Thyroid gland (tissue), 4 donors: ENCODE measurements at regions not wholly inside any gene's neighbourhood (a gene's known extent, or its start where the extent isn't known, plus 50 kb on each side); places are given as distances from the start of the nearest gene placed in this dataset.

Experiments
- DNase-seq, 2 donors: peaks; one replicate each; pipeline ENCODE4 v3.0.0-alpha.2; 2019
- H3K27ac ChIP-seq, 3 donors: fragments of 200-600 bp; sonication (generic); 1 replicate in 2 of 3; 2 replicates in 1 of 3; pipeline ENCODE4 v1.5.1; 2016 to 2019; ENCODE audit warnings: mild to moderate bottlenecking in 1 of 3, moderate library complexity in 1 of 3
- H3K27me3 ChIP-seq: fragments of 200-600 bp; sonication (generic); one replicate; pipeline ENCODE4 v1.5.1; 2019
- H3K36me3 ChIP-seq, 2 donors: fragments of 200-600 bp; sonication (generic); one replicate each; pipeline ENCODE4 v1.5.1; 2016 to 2019
- H3K4me1 ChIP-seq, 2 donors: fragments of 200-600 bp; sonication (generic); one replicate each; pipeline ENCODE4 v1.5.1; 2017 to 2019
- H3K4me3 ChIP-seq, 3 donors: fragments of 200-600 bp; sonication (generic); replicated peaks in 1 of 3; 1 replicate in 2 of 3; 2 replicates in 1 of 3; pipeline ENCODE4 v1.5.1; 2016; ENCODE audit warnings: mild to moderate bottlenecking in 1 of 3
- H3K9me3 ChIP-seq: fragments of 200-600 bp; sonication (generic); one replicate; pipeline ENCODE4 v1.5.1; 2017
- CTCF ChIP-seq, 6 experiments: fragments of 200-600 bp in 3 of 6; fragments of 450-650 bp in 3 of 6; sonication (generic) in 3 of 6; IDR thresholded peaks; one replicate each; pipeline ENCODE4 v1.5.1; 2016 to 2019; ENCODE audit warnings: antibody characterized with exemption in 6 of 6, mild to moderate bottlenecking in 2 of 6, inconsistent platforms in 1 of 6, moderate library complexity in 1 of 6
- POLR2A ChIP-seq, 2 donors: fragments of 450-650 bp; IDR thresholded peaks; one replicate each; pipeline ENCODE4 v1.6.1; 2017; ENCODE audit warnings: antibody characterized with exemption in 2 of 2, mild to moderate bottlenecking in 2 of 2, moderate library complexity in 1 of 2
- WGBS, 2 donors: methylation state at CpG; one replicate each; pipeline ENCODE4 v1.1.5; 2017; 5-methylcytosine and 5-hydroxymethylcytosine counted together
- intact Hi-C: fragments of 100-400 bp; cut with DNase I; formaldehyde crosslinking; loops from one replicate; pipeline ENCODE4 v1.15.1; 2023

GRCh38 chr14:65268594-65268993 lies 143.9 kb upstream of the FUT8 start:
- DNase-seq: no peak
- intact Hi-C loops: no loop called here
- Histone ChIP-seq H3K4me1 (no peaks in the 10 kb centered on the region), H3K27me3 (no peaks in the 10 kb centered on the region), H3K27ac (no peak overlapping the region), H3K4me3 (no peak overlapping the region), H3K36me3 (no peaks in the 10 kb centered on the region), H3K9me3 (no peaks in the 10 kb centered on the region)
- TF ChIP-seq POLR2A (IDR thresholded peaks at IDR 0.05): no peak
- no peak for TF ChIP-seq CTCF (IDR thresholded peaks at IDR 0.05)
- WGBS, 2 donors: 88 to 91% methylated on average over 5 of the region's 5 CpGs

- Histone ChIP-seq H3K4me1 (no peaks in the 10 kb centered on the region), H3K36me3 (no peaks in the 10 kb centered on the region), H3K27me3 (no peaks in the 10 kb centered on the region), H3K27ac (no peak overlapping the region), H3K4me3 (no peak overlapping the region), H3K9me3 (no peaks in the 10 kb centered on the region)
- TF ChIP-seq POLR2A (IDR thresholded peaks at IDR 0.05) (no peak), CTCF (IDR thresholded peaks at IDR 0.05) (no peak)
- intact Hi-C loops: no loop called here
- no peak for DNase-seq
- WGBS, 2 donors: 90 to 95% methylated on average over 1 of the region's 1 CpG
These were observed 142.8 kb upstream of the FUT8 start for GRCh38 chr14:65269732-65270131.

GRCh38 chr14:65277027-65277426 lies 135.5 kb upstream of the FUT8 start:
- WGBS, 2 donors: 88 to 91% methylated on average over 4 of the region's 4 CpGs
- Histone ChIP-seq H3K4me3 (no peak overlapping the region), H3K27ac (no peak overlapping the region), H3K36me3 (no peaks in the 10 kb centered on the region), H3K9me3 (no peaks in the 10 kb centered on the region), H3K4me1 (no peaks in the 10 kb centered on the region), H3K27me3 (no peaks in the 10 kb centered on the region)
- DNase-seq: no peak
- intact Hi-C loops: no loop called here
- TF ChIP-seq POLR2A (IDR thresholded peaks at IDR 0.05): no peak
- TF ChIP-seq CTCF (IDR thresholded peaks at IDR 0.05): no peak

- no peak for TF ChIP-seq POLR2A (IDR thresholded peaks at IDR 0.05)
- no peak for TF ChIP-seq CTCF (IDR thresholded peaks at IDR 0.05)
- WGBS, 2 donors: 74 to 84% methylated on average over 6 of the region's 6 CpGs
- H3K27ac ChIP-seq: no peak overlapping the region
- H3K27me3 ChIP-seq: no peaks in the 10 kb centered on the region
- H3K36me3 ChIP-seq: no peaks in the 10 kb centered on the region
- H3K9me3 ChIP-seq: no peaks in the 10 kb centered on the region
- intact Hi-C loops: no loop called here
- H3K4me1 ChIP-seq: no peaks in the 10 kb centered on the region
- DNase-seq: no peak
- H3K4me3 ChIP-seq: no peak overlapping the region
These were observed 134.8 kb upstream of the FUT8 start for GRCh38 chr14:65277580-65278270.

- H3K27ac ChIP-seq: no peak overlapping the region
- H3K4me3 ChIP-seq: no peak overlapping the region
- H3K36me3 ChIP-seq: no peaks in the 10 kb centered on the region
- no peaks in the 10 kb centered on the region for H3K4me1 ChIP-seq
- intact Hi-C loops: no loop called here
- no peaks in the 10 kb centered on the region for H3K27me3 ChIP-seq
- no peaks in the 10 kb centered on the region for H3K9me3 ChIP-seq
- WGBS, 2 donors: 91 to 97% methylated on average over 4 of the region's 4 CpGs
- no peak for TF ChIP-seq CTCF (IDR thresholded peaks at IDR 0.05)
- no peak for TF ChIP-seq POLR2A (IDR thresholded peaks at IDR 0.05)
- no peak for DNase-seq
These were observed 133.9 kb upstream of the FUT8 start for GRCh38 chr14:65278589-65278988.
